K562 (cell line): ENCODE measurements at regions not wholly inside any gene's neighbourhood (a gene's known extent, or its start where the extent isn't known, plus 50 kb on each side); places are given as distances from the start of the nearest gene placed in this dataset.

ENCODE experiments used
- BCL6 ChIP-seq: fragments of 250-450 bp; sonication (Bioruptor Pico); IDR thresholded peaks from 2 replicates; pipeline ENCODE4 v1.4.0; 2020
- CTCF ChIP-seq, 3 experiments: IDR thresholded peaks in 2 of 3; conservative IDR thresholded peaks in 1 of 3; 2 replicates each; pipeline ENCODE4 v1.5.1; 2011 to 2012; ENCODE audit warnings: low read length in 3 of 3, mild to moderate bottlenecking in 3 of 3, control low read depth in 2 of 3, improper control_type of control experiment in 1 of 3, inconsistent platforms in 1 of 3, low read depth in 1 of 3, mixed read lengths in 1 of 3, moderate library complexity in 1 of 3; ENCODE audit not compliant: insufficient read depth in 2 of 3
- HDAC8 ChIP-seq: fragments of 450-650 bp; IDR thresholded peaks from 2 replicates; pipeline ENCODE4 v1.6.1; 2016; ENCODE audit warnings: mild to moderate bottlenecking, missing genetic modification characterization, moderate library complexity, missing compliant biosample characterization
- RCOR1 ChIP-seq, 2 experiments: IDR thresholded peaks; 2 replicates each; pipeline ENCODE4 v1.6.1; 2012; ENCODE audit warnings: low read depth in 2 of 2, low read length in 2 of 2, borderline replicate concordance in 1 of 2, improper control_type of control experiment in 1 of 2
- THAP7 ChIP-seq: fragments of 250-450 bp; sonication (Bioruptor Pico); IDR thresholded peaks from 2 replicates; pipeline ENCODE4 v1.5.0; 2021
- ZBTB2 ChIP-seq: fragments of 450-650 bp; IDR thresholded peaks from 2 replicates; pipeline ENCODE4 v1.6.1; 2016; ENCODE audit warnings: antibody characterized with exemption
- ZNF445 ChIP-seq: fragments of 250-450 bp; sonication (Bioruptor Pico); IDR thresholded peaks from 2 replicates; pipeline ENCODE4 v1.4.0; 2020; ENCODE audit warnings: low read depth, mild to moderate bottlenecking, moderate library complexity

DNA sequence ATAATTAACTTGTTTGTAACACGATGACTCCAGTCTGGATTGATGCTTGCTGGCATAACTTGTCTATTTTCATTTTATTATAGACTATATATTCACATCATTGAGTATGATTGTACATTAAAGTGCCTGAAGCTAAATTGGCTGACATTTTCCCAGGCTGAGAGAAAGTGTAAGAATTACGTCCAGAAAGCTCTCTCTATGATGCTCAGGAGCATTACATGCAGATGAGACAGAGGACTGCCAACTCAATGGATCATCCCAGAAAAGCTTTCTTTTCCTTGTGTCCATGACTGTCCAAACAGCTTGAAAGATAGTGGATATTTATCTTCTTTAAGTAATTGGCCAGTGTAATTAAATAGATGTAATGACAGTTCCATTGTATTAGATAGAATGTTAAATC is 1372.2 kb upstream of the TMEFF2 start:
- TF ChIP-seq ZNF445 (CRISPR knock-in tag) (no peak), THAP7 (CRISPR knock-in tag) (no peak), ZBTB2 (no peak), RCOR1 (IDR thresholded peaks at IDR 0.05; ENCODE audit: borderline replicate concordance in 1 of 2, low read depth in 2 of 2, low read length in 2 of 2) (no peak), CTCF (IDR thresholded peaks at IDR 0.05 in 2 of 3, conservative IDR thresholded peaks at IDR 0.05 in 1 of 3; ENCODE audit: insufficient read depth in 2 of 3, low read depth in 1 of 3, low read length in 3 of 3) (no peak), BCL6 (CRISPR knock-in tag) (no peak), HDAC8 (tag) (no peak)
